ENCODE measurements at regions not wholly inside any gene's neighbourhood (a gene's known extent, or its start where the extent isn't known, plus 50 kb on each side); places are given as distances from the start of the nearest gene placed in this dataset.

DNA sequence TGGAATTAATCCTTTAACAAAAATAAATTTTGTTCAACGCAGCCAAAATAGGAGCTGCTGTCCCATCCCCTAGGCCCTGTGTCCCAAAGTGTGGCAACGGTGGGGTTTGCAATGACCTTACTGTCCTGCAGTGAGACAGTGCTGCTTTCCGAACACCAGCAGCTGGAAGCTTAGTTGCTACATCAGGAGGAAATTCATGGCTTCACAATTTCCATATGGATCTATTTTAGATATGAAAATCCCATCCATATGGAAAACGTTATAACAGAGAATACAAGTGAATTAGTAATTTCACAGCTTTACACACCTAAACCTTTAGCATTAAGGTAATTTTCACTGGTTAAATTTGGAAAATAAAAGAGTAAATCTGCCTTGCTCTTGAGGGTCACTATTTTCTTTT is 396.3 kb upstream of the TENM3 start:
- TF ChIP-seq POLR2A (IDR thresholded peaks at IDR 0.05; ENCODE audit: low read length) (no peak), GATA1 (IDR thresholded peaks at IDR 0.05; ENCODE audit: low read depth, low read length) (no peak)

Data from erythroblast (primary cell).